H1 (cell line): ENCODE measurements at regions not wholly inside any gene's neighbourhood (a gene's known extent, or its start where the extent isn't known, plus 50 kb on each side); places are given as distances from the start of the nearest gene placed in this dataset.

Source experiments
- CTCF ChIA-PET: fragments of 300-600 bp; sonication (Branson Sonifier 250); formaldehyde crosslinking; loops from one replicate; lab custom pipeline; 2021; ENCODE audit not compliant: partially characterized antibody; lab: Charles Lee
- POLR2A ChIA-PET: fragments of 300-600 bp; sonication (Branson Sonifier 250); formaldehyde crosslinking; loops from one replicate; lab custom pipeline; 2021; ENCODE audit warnings: inconsistent platforms; ENCODE audit not compliant: partially characterized antibody; lab: Charles Lee
- DNase-seq, 2 experiments: peaks; one replicate each; pipeline versions ENCODE4 v3.0.0 to v3.0.0-alpha.2; 2010 to 2022; ENCODE audit warnings: low spot score in 2 of 2, low read depth in 1 of 2, mixed read lengths in 1 of 2
- FAIRE-seq: peaks from 2 replicates; lab custom pipeline; 2011; peaks lifted over from hg19 to GRCh38; lab: Jason Lieb, UNC
- H2AFZ ChIP-seq: 2 replicates; pipeline ENCODE4 v1.8.1; 2012; ENCODE audit warnings: low read length, inconsistent platforms
- H2AK5ac ChIP-seq: 2 replicates; pipeline ENCODE4 v1.6.1; 2013; ENCODE audit warnings: low read depth, low read length
- H2BK120ac ChIP-seq: replicated peaks from 2 replicates; pipeline ENCODE3; 2013; ENCODE audit warnings: low read depth, low read length, inconsistent platforms
- H2BK12ac ChIP-seq: 2 replicates; pipeline ENCODE4 v1.6.1; 2013; ENCODE audit warnings: low read depth, low read length
- H2BK15ac ChIP-seq: 2 replicates; pipeline ENCODE4 v1.6.1; 2013; ENCODE audit warnings: low read length
- H2BK20ac ChIP-seq: 2 replicates; pipeline ENCODE4 v1.6.1; 2013; ENCODE audit warnings: low read length
- H2BK5ac ChIP-seq: 2 replicates; pipeline ENCODE4 v1.6.1; 2013; ENCODE audit warnings: low read depth, low read length
- H3K14ac ChIP-seq: 2 replicates; pipeline ENCODE4 v1.6.1; 2013; ENCODE audit warnings: inconsistent platforms; ENCODE audit not compliant: insufficient read length
- H3K18ac ChIP-seq: 2 replicates; pipeline ENCODE4 v1.6.1; 2013; ENCODE audit warnings: low read length; ENCODE audit errors: extremely low read depth
- H3K23ac ChIP-seq: 2 replicates; pipeline ENCODE4 v1.6.1; 2013; ENCODE audit warnings: inconsistent platforms; ENCODE audit not compliant: insufficient read length
- H3K23me2 ChIP-seq: 2 replicates; pipeline ENCODE4 v1.6.1; 2013; ENCODE audit warnings: low read depth, low read length
- H3K27ac ChIP-seq: 2 replicates; pipeline ENCODE4 v1.6.1; 2011; ENCODE audit warnings: low read depth, low read length, inconsistent platforms
- H3K27me3 ChIP-seq, 4 experiments: replicated peaks in 1 of 4; 1 replicate in 1 of 4; 2 replicates in 3 of 4; pipeline versions ENCODE4 v1.6.1 to v1.8.1; 2011 to 2013; ENCODE audit warnings: low read length in 3 of 4, mild to moderate bottlenecking in 3 of 4, inconsistent platforms in 2 of 4, mixed read lengths in 2 of 4, moderate library complexity in 1 of 4; ENCODE audit not compliant: control insufficient read depth in 3 of 4, insufficient read depth in 3 of 4; ENCODE audit errors: extremely low read depth in 1 of 4
- H3K36me3 ChIP-seq, 4 experiments: 2 replicates each; pipeline versions ENCODE4 v1.6.1 to v1.8.1; 2011 to 2013; ENCODE audit warnings: mild to moderate bottlenecking in 4 of 4, low read length in 3 of 4, moderate library complexity in 2 of 4, control low read depth in 1 of 4, inconsistent platforms in 1 of 4; ENCODE audit not compliant: insufficient read depth in 4 of 4, control insufficient read depth in 2 of 4
- H3K4ac ChIP-seq: replicated peaks from 2 replicates; pipeline ENCODE3; 2013; ENCODE audit warnings: low read length, low read depth, mixed read lengths, inconsistent platforms; ENCODE audit not compliant: insufficient read length
- H3K4me1 ChIP-seq, 4 experiments: replicated peaks in 1 of 4; 1 replicate in 1 of 4; 2 replicates in 3 of 4; pipeline versions ENCODE4 v1.6.1 to v1.8.1; 2011 to 2013; ENCODE audit warnings: low read length in 3 of 4, inconsistent platforms in 2 of 4, mixed read lengths in 1 of 4; ENCODE audit not compliant: insufficient read depth in 4 of 4, control insufficient read depth in 3 of 4
- H3K4me2 ChIP-seq, 2 experiments: 2 replicates each; pipeline versions ENCODE4 v1.6.1 to v1.8.1; 2011 to 2013; ENCODE audit warnings: low read depth in 2 of 2, low read length in 2 of 2, control low read depth in 1 of 2, inconsistent platforms in 1 of 2, mild to moderate bottlenecking in 1 of 2; ENCODE audit not compliant: insufficient read depth in 1 of 2
- H3K4me3 ChIP-seq, 4 experiments: fragments of 200-600, 300-600 bp in 1 of 4; sonication (generic), shearing (Covaris generic), sonication (Bioruptor Twin) in 1 of 4; 2 replicates each; pipeline versions ENCODE4 v1.5.1 to v1.8.1; 2011 to 2016; ENCODE audit warnings: low read length in 4 of 4, low read depth in 3 of 4, control low read depth in 2 of 4, inconsistent platforms in 2 of 4, mild to moderate bottlenecking in 2 of 4, mixed read lengths in 1 of 4, moderate library complexity in 1 of 4; ENCODE audit not compliant: insufficient read depth in 2 of 4; ENCODE audit errors: extremely low read depth in 1 of 4
- H3K56ac ChIP-seq: replicated peaks from 2 replicates; pipeline ENCODE3; 2013; ENCODE audit warnings: low read depth, mild to moderate bottlenecking, mixed read lengths, low read length, inconsistent platforms; ENCODE audit not compliant: insufficient read length
- H3K79me1 ChIP-seq: 2 replicates; pipeline ENCODE4 v1.6.1; 2013; ENCODE audit warnings: low read depth, low read length, control low read depth
- H3K79me2 ChIP-seq, 2 experiments: 2 replicates each; pipeline versions ENCODE4 v1.6.1 to v1.8.1; 2012 to 2013; ENCODE audit warnings: low read length in 2 of 2, mild to moderate bottlenecking in 2 of 2, inconsistent platforms in 1 of 2; ENCODE audit not compliant: insufficient read depth in 2 of 2, control insufficient read depth in 1 of 2
- H3K9ac ChIP-seq, 4 experiments: replicated peaks in 1 of 4; 1 replicate in 1 of 4; 2 replicates in 3 of 4; pipeline versions ENCODE4 v1.6.1 to v1.8.1; 2011 to 2013; ENCODE audit warnings: low read depth in 3 of 4, low read length in 3 of 4, control low read depth in 2 of 4, mild to moderate bottlenecking in 2 of 4, moderate library complexity in 2 of 4, inconsistent platforms in 1 of 4; ENCODE audit errors: extremely low read depth in 1 of 4
- H3K9me3 ChIP-seq, 2 experiments: 2 replicates each; pipeline versions ENCODE4 v1.6.1 to v1.8.1; 2012 to 2013; ENCODE audit warnings: mild to moderate bottlenecking in 2 of 2, moderate library complexity in 2 of 2, control low read depth in 1 of 2, inconsistent platforms in 1 of 2, low read depth in 1 of 2, low read length in 1 of 2, mixed read lengths in 1 of 2; ENCODE audit not compliant: insufficient read depth in 2 of 2
- H4K20me1 ChIP-seq, 2 experiments: replicated peaks in 1 of 2; 2 replicates each; pipeline versions ENCODE3 to v1.8.1; 2011 to 2013; ENCODE audit warnings: inconsistent platforms in 2 of 2, low read length in 2 of 2, mild to moderate bottlenecking in 1 of 2; ENCODE audit not compliant: insufficient read depth in 2 of 2, control insufficient read depth in 1 of 2
- H4K5ac ChIP-seq: 2 replicates; pipeline ENCODE4 v1.6.1; 2013; ENCODE audit warnings: low read length, low read depth, mixed read lengths, inconsistent platforms; ENCODE audit not compliant: insufficient read length
- H4K8ac ChIP-seq: 2 replicates; pipeline ENCODE4 v1.8.0; 2013; ENCODE audit warnings: mild to moderate bottlenecking, moderate library complexity, low read length, inconsistent platforms; ENCODE audit not compliant: insufficient read depth; ENCODE audit errors: extremely low read depth
- H4K91ac ChIP-seq: replicated peaks from 2 replicates; pipeline ENCODE3; 2013; ENCODE audit warnings: low read length, mixed read lengths, inconsistent platforms; ENCODE audit not compliant: insufficient read length
- ASH2L ChIP-seq: fragments of 200-600, 300-600 bp; sonication (generic); IDR thresholded peaks from one replicate; pipeline ENCODE4 v1.7.1; 2017; ENCODE audit warnings: low read length
- BRCA1 ChIP-seq: IDR thresholded peaks from 2 replicates; pipeline ENCODE4 v1.6.1; 2012; ENCODE audit warnings: low read depth, low read length, improper control_type of control experiment
- EZH2 ChIP-seq: fragments of 200-600 bp; sonication (generic); IDR thresholded peaks from 2 replicates; pipeline ENCODE4 v1.7.1; 2012; ENCODE audit warnings: low read depth, mild to moderate bottlenecking, moderate library complexity, low read length, inconsistent platforms; ENCODE audit not compliant: severe bottlenecking
- JUN ChIP-seq: IDR thresholded peaks from 2 replicates; pipeline ENCODE4 v1.6.1; 2011; ENCODE audit warnings: low read depth, mild to moderate bottlenecking, improper control_type of control experiment, low read length
- KDM5A ChIP-seq: fragments of 200-600 bp; IDR thresholded peaks from 2 replicates; pipeline ENCODE4 v1.7.1; 2012; ENCODE audit warnings: mild to moderate bottlenecking, low read length, inconsistent platforms, mixed read lengths
- RNF2 ChIP-seq: fragments of 200-900, 300-1000 bp; sonication (generic); IDR thresholded peaks from 2 replicates; pipeline ENCODE4 v1.7.1; 2016; ENCODE audit warnings: borderline replicate concordance, low read depth, mild to moderate bottlenecking, antibody characterized with exemption, low read length; ENCODE audit not compliant: poor library complexity, severe bottlenecking; ENCODE audit errors: missing control alignments
- SIRT6 ChIP-seq: IDR thresholded peaks from one replicate; pipeline ENCODE4 v1.7.1; 2012; ENCODE audit warnings: low read length, inconsistent platforms
- SP1 ChIP-seq: IDR thresholded peaks from 2 replicates; pipeline ENCODE4 v1.6.1; 2011; ENCODE audit warnings: low read depth, low read length
- SUZ12 ChIP-seq: fragments of 200-600 bp; sonication (generic); IDR thresholded peaks from 2 replicates; pipeline ENCODE4 v1.6.1; 2012; ENCODE audit warnings: mild to moderate bottlenecking, inconsistent platforms, low read length, moderate library complexity, mixed read lengths
- ZNF274 ChIP-seq: IDR thresholded peaks from 2 replicates; pipeline ENCODE4 v1.7.0; 2012; ENCODE audit warnings: low read length, borderline replicate concordance; ENCODE audit errors: extremely low read depth

DNA sequence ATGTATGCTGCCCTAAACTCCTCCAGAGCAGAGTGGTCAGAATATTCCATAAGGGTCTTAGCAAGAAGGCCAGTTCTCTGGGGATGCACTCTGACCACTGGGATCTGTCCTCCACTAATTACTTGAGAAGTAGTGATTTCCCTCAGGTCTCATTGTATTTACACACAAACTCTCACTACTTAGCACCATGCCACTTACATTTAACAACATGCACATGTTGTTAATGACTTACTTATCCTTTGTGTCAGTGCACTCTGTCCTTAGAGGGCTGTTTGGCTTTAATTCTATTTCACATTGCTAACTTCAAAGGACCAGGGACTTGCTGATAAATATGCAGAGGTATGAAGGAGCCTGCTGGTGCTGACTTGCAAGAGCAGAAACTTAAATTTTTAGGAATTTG lies 1415.5 kb upstream of the ACVR2A start:
- Histone ChIP-seq H3K23ac (no peak overlapping the region), H3K79me1 (no peaks in the 10 kb centered on the region), H3K4me3 (no peak overlapping the region), H3K79me2 (no peaks in the 10 kb centered on the region), H4K5ac (no peak overlapping the region), H3K9me3 (no peaks in the 10 kb centered on the region), H2BK20ac (no peak overlapping the region), H4K8ac (no peak overlapping the region), H4K20me1 (no peaks in the 10 kb centered on the region), H3K4ac (no peak overlapping the region), H3K4me2 (no peak overlapping the region), H3K23me2 (no peaks in the 10 kb centered on the region), H2BK12ac (no peak overlapping the region), H3K36me3 (no peaks in the 10 kb centered on the region), H2BK120ac (no peak overlapping the region), H2AFZ (peak overlapping the region; percentile 72; the same call in 1 of the 2 replicates), H3K4me1 (peaks cover 0 to 4% (median 0%) of the 10 kb centered on the region in 4 experiments; a peak in 1 of 7 replicates), H4K91ac (no peak overlapping the region), H3K9ac (no peak overlapping the region), H3K14ac (no peak overlapping the region), H3K18ac (no peak overlapping the region), H2BK5ac (no peak overlapping the region), H3K27me3 (no peaks in the 10 kb centered on the region), H3K56ac (no peak overlapping the region), H2AK5ac (no peak overlapping the region), H2BK15ac (no peak overlapping the region), H3K27ac (no peak overlapping the region)
- POLR2A ChIA-PET, result no interaction called here
- FAIRE-seq (no peak), DNase-seq (no peak)
- CTCF ChIA-PET, result interaction anchor here (0.9 kb wide), 1 partner anchor 232 kb away, joined by 3 read pairs; no protein-coding TSS in a partner anchor
- TF ChIP-seq SP1 (no peak), JUN (no peak), EZH2 (no peak), RNF2 (no peak), SUZ12 (no peak), BRCA1 (no peak), SIRT6 (no peak), ZNF274 (no peak), ASH2L (no peak), KDM5A (no peak)
